K562 (cell line): ENCODE measurements at regions not wholly inside any gene's neighbourhood (a gene's known extent, or its start where the extent isn't known, plus 50 kb on each side); places are given as distances from the start of the nearest gene placed in this dataset.

Source experiments
- ATAC-seq: fragments of 200-7000 bp; cut with Tn5 transposase; 3 replicates; pipeline ENCODE4 v1.9.1; 2020; ENCODE audit warnings: moderate library complexity
- BruUV-seq: library from RNA; stranded (reverse); fragments of 400-500 nt; replicated peaks from 2 replicates; lab custom pipeline; 2021; lab: Mats Ljungman, UMichigan
- CTCF ChIA-PET: fragments of 300-600 bp; formaldehyde crosslinking; extraction: SDS; loops from one replicate; lab custom pipeline; 2021; ENCODE audit warnings: low intra/inter-chr PET ratio; lab: Yijun Ruan, JAX
- POLR2A ChIA-PET: fragments of 300-600, 350-650 bp; sonication (Branson Sonifier 250); formaldehyde crosslinking; extraction: SDS; loops from one replicate; lab custom pipeline; 2021; ENCODE audit warnings: antibody characterized with exemption, inconsistent platforms; lab: Yijun Ruan, JAX
- DNase-seq, 4 experiments: peaks; one replicate each; pipeline versions ENCODE4 v3.0.0 to v3.0.0-alpha.2; 2011 to 2018; ENCODE audit warnings: low spot score in 3 of 4, mixed read lengths in 3 of 4; ENCODE audit errors: extremely low read depth in 1 of 4
- FAIRE-seq: peaks from 2 replicates; lab custom pipeline; 2011; peaks lifted over from hg19 to GRCh38; lab: Jason Lieb, UNC
- H2AFZ ChIP-seq: 2 replicates; pipeline ENCODE4 v1.6.0; 2011; ENCODE audit warnings: low read depth, low read length, control low read depth, inconsistent platforms
- H3K27ac ChIP-seq: fragments of 200-600 bp; 3 replicates; pipeline ENCODE4 v1.8.0; 2011; ENCODE audit warnings: low read depth, mild to moderate bottlenecking, control low read depth, inconsistent platforms, low read length, moderate library complexity, mixed read lengths; ENCODE audit errors: extremely low read depth
- H3K27me3 ChIP-seq, 2 experiments: fragments of 300-600 bp in 1 of 2; 2 replicates in 1 of 2; 3 replicates in 1 of 2; pipeline versions ENCODE4 v1.6.0 to v1.8.0; 2011; ENCODE audit warnings: inconsistent platforms in 2 of 2, low read length in 2 of 2, mild to moderate bottlenecking in 1 of 2, mixed read lengths in 1 of 2, moderate library complexity in 1 of 2; ENCODE audit not compliant: control insufficient read depth in 2 of 2, insufficient read depth in 2 of 2
- H3K36me3 ChIP-seq: fragments of 300-600 bp; 3 replicates; pipeline ENCODE4 v1.8.0; 2011; ENCODE audit warnings: mild to moderate bottlenecking, low read length, inconsistent platforms; ENCODE audit not compliant: control insufficient read depth, insufficient read depth
- H3K4me1 ChIP-seq, 2 experiments: fragments of 200-600 bp in 1 of 2; replicated peaks in 1 of 2; 2 replicates in 1 of 2; 3 replicates in 1 of 2; pipeline versions ENCODE4 v1.5.1 to v1.8.0; 2011; ENCODE audit warnings: inconsistent platforms in 2 of 2, low read length in 2 of 2, mild to moderate bottlenecking in 1 of 2, mixed read lengths in 1 of 2, moderate library complexity in 1 of 2; ENCODE audit not compliant: control insufficient read depth in 2 of 2, insufficient read depth in 2 of 2
- H3K4me2 ChIP-seq: 2 replicates; pipeline ENCODE4 v1.6.1; 2011; ENCODE audit warnings: low read length, control low read depth, inconsistent platforms, mixed read lengths; ENCODE audit not compliant: insufficient read depth
- H3K4me3 ChIP-seq: fragments of 200-600 bp; sonication (generic), shearing (Covaris generic); 2 replicates; pipeline ENCODE4 v1.5.1; 2016; ENCODE audit warnings: control low read depth, inconsistent platforms
- H3K79me2 ChIP-seq: fragments of 200-600 bp; 3 replicates; pipeline ENCODE4 v1.8.0; 2011; ENCODE audit warnings: low read length, inconsistent platforms; ENCODE audit not compliant: control insufficient read depth, insufficient read depth
- H3K9ac ChIP-seq, 2 experiments: 2 replicates each; pipeline versions ENCODE4 v1.6.0 to v1.6.1; 2011; ENCODE audit warnings: low read depth in 2 of 2, low read length in 2 of 2, control low read depth in 1 of 2, inconsistent platforms in 1 of 2, mild to moderate bottlenecking in 1 of 2, mixed read lengths in 1 of 2; ENCODE audit not compliant: insufficient read depth in 1 of 2
- H3K9me1 ChIP-seq: one replicate; pipeline ENCODE4 v1.6.0; 2011; ENCODE audit warnings: inconsistent platforms, mild to moderate bottlenecking, low read length, moderate library complexity; ENCODE audit not compliant: control insufficient read depth, insufficient read depth
- H3K9me3 ChIP-seq: replicated peaks from 2 replicates; pipeline ENCODE4 v1.5.1; 2011; ENCODE audit warnings: low read depth, low read length, inconsistent platforms; ENCODE audit not compliant: control insufficient read depth, insufficient read depth
- H4K20me1 ChIP-seq: replicated peaks from 2 replicates; pipeline ENCODE4 v1.6.1; 2011; ENCODE audit warnings: low read length, inconsistent platforms, mixed read lengths; ENCODE audit not compliant: control insufficient read depth, insufficient read depth
- BACH1 ChIP-seq: fragments of 200-800 bp; sonication (Bioruptor generic); IDR thresholded peaks from 2 replicates; pipeline ENCODE4 v1.6.1; 2016; ENCODE audit warnings: missing genetic modification characterization, missing compliant biosample characterization
- CHCHD3 ChIP-seq: fragments of 250-450 bp; sonication (Bioruptor Pico); IDR thresholded peaks from 2 replicates; pipeline ENCODE4 v2.1.2; 2022; ENCODE audit warnings: mild to moderate bottlenecking
- E2F6 ChIP-seq, 2 experiments: IDR thresholded peaks; 2 replicates each; pipeline ENCODE4 v1.6.1; 2011; ENCODE audit warnings: borderline replicate concordance in 1 of 2, control low read depth in 1 of 2, low read depth in 1 of 2, low read length in 1 of 2, mild to moderate bottlenecking in 1 of 2, mixed read lengths in 1 of 2, moderate library complexity in 1 of 2; ENCODE audit not compliant: insufficient read depth in 1 of 2, insufficient read length in 1 of 2, poor library complexity in 1 of 2, severe bottlenecking in 1 of 2; ENCODE audit errors: extremely low read depth in 1 of 2
- ERF ChIP-seq: fragments of 450-650 bp; formaldehyde crosslinking; IDR thresholded peaks from 2 replicates; pipeline ENCODE4 v1.4.0; 2020; ENCODE audit warnings: mild to moderate bottlenecking, mixed read lengths
- FOXJ2 ChIP-seq: fragments of 200-800 bp; sonication (Bioruptor generic); IDR thresholded peaks from 2 replicates; pipeline ENCODE4 v1.6.1; 2016; ENCODE audit warnings: missing genetic modification characterization, missing compliant biosample characterization
- HDAC3 ChIP-seq: fragments of 450-650 bp; IDR thresholded peaks from 2 replicates; pipeline ENCODE4 v1.6.1; 2018; ENCODE audit warnings: borderline replicate concordance, mild to moderate bottlenecking, moderate library complexity; ENCODE audit not compliant: partially characterized antibody
- HMG20A ChIP-seq: fragments of 450-650 bp; formaldehyde crosslinking; conservative IDR thresholded peaks from 2 replicates; pipeline ENCODE4 v1.4.0; 2020; ENCODE audit warnings: mild to moderate bottlenecking, mixed read lengths
- LARP7 ChIP-seq: fragments of 450-650 bp; IDR thresholded peaks from 2 replicates; pipeline ENCODE4 v1.6.1; 2016
- MBD2 ChIP-seq: sonication (generic); IDR thresholded peaks from 2 replicates; pipeline ENCODE4 v1.6.1; 2016; ENCODE audit warnings: low read depth, borderline replicate concordance
- PATZ1 ChIP-seq: fragments of 250-450 bp; sonication (Bioruptor Pico); IDR thresholded peaks from 2 replicates; pipeline ENCODE4 v1.5.0; 2020; ENCODE audit warnings: mild to moderate bottlenecking, borderline replicate concordance
- RREB1 ChIP-seq: fragments of 250-450 bp; sonication (Bioruptor Pico); IDR thresholded peaks from 2 replicates; pipeline ENCODE4 v1.4.0; 2020
- SIN3B ChIP-seq: fragments of 450-650 bp; IDR thresholded peaks from 2 replicates; pipeline ENCODE4 v1.6.1; 2017; ENCODE audit warnings: low read depth, mild to moderate bottlenecking, moderate library complexity
- STAT5B ChIP-seq: fragments of 250-450 bp; sonication (Bioruptor Pico); IDR thresholded peaks from 2 replicates; pipeline ENCODE4 v1.8.0; 2021; ENCODE audit warnings: mild to moderate bottlenecking, inconsistent platforms
- ZNF324 ChIP-seq: fragments of 250-450 bp; sonication (Bioruptor Pico); IDR thresholded peaks from 2 replicates; pipeline ENCODE4 v1.4.0; 2020; ENCODE audit warnings: mild to moderate bottlenecking
- WGBS: fragments of 100-300 bp; shearing (Covaris generic); methylation state at CpG from one replicate; pipeline ENCODE4 v1.1.6; 2016; ENCODE audit warnings: low coverage, mixed read lengths; ENCODE audit not compliant: insufficient coverage; ENCODE audit errors: missing lambda C conversion rate; 5-methylcytosine and 5-hydroxymethylcytosine counted together
- in situ Hi-C: fragments of 300-500 bp; cut with MboI; formaldehyde crosslinking; loops from 4 replicates; pipeline ENCODE4 v1.15.0; 2018; ENCODE audit warnings: inconsistent platforms, mixed read lengths
- intact Hi-C: fragments of 100-400 bp; cut with micrococcal nuclease; formaldehyde crosslinking; loops from 2 replicates; pipeline ENCODE4 v1.14.2; 2022

- TF ChIP-seq HMG20A (CRISPR knock-in tag) = no peak
- TF ChIP-seq ERF (CRISPR knock-in tag) = no peak
Observed at GRCh38 chr19:31132753-31133110, 216.5 kb downstream of the TSHZ3 start (continued).

GRCh38 chr19:31128291-31128690 lies 220.9 kb downstream of the TSHZ3 start:
- ATAC-seq (no peak), FAIRE-seq (no peak), DNase-seq (no peak)
- H3K4me1 ChIP-seq = no peaks in the 10 kb centered on the region
- no peaks in the 10 kb centered on the region; a peak in 1 of 5 replicates for H3K27me3 ChIP-seq
- no peak overlapping the region for H3K4me3 ChIP-seq
- no peaks in the 10 kb centered on the region for H3K9me3 ChIP-seq
- no peak overlapping the region for H3K9ac ChIP-seq
- H3K36me3 ChIP-seq = no peaks in the 10 kb centered on the region
- H3K27ac ChIP-seq = no peak overlapping the region
- 2% methylated on average over 9 of the region's 9 CpGs for WGBS
- intact Hi-C loops (no loop called here), in situ Hi-C loops (no loop called here)
- H2AFZ ChIP-seq = no peak overlapping the region
- H3K9me1 ChIP-seq = no peaks in the 10 kb centered on the region
- no peaks in the 10 kb centered on the region for H3K79me2 ChIP-seq
- TF ChIP-seq FOXJ2 (no peak), LARP7 (no peak), STAT5B (CRISPR knock-in tag) (no peak), SIN3B (no peak), CHCHD3 (CRISPR knock-in tag) (no peak), PATZ1 (CRISPR knock-in tag) (no peak), HDAC3 (no peak), BACH1 (no peak), MBD2 (no peak), ZNF324 (CRISPR knock-in tag) (no peak), RREB1 (CRISPR knock-in tag) (no peak), E2F6 (IDR thresholded peaks at IDR 0.05; ENCODE audit: borderline replicate concordance in 1 of 2, extremely low read depth in 1 of 2, insufficient read depth in 1 of 2, insufficient read length in 1 of 2, low read depth in 1 of 2, low read length in 1 of 2, poor library complexity in 1 of 2, severe bottlenecking in 1 of 2) (no peak)
- H3K4me2 ChIP-seq = no peak overlapping the region
- ChIA-PET POLR2A (no interaction called here), CTCF (no interaction called here)
- BruUV-seq = no TSS peak
- H4K20me1 ChIP-seq = no peaks in the 10 kb centered on the region
